Sigmoid colon (tissue), 4 donors: ENCODE measurements at regions not wholly inside any gene's neighbourhood (a gene's known extent, or its start where the extent isn't known, plus 50 kb on each side); places are given as distances from the start of the nearest gene placed in this dataset.

ENCODE experiments used
- CTCF ChIP-seq, 4 experiments: fragments of 450-650 bp in 3 of 4; fragments of 200-600 bp in 1 of 4; IDR thresholded peaks; one replicate each; pipeline ENCODE4 v1.5.1; 2016 to 2019; ENCODE audit warnings: antibody characterized with exemption in 4 of 4, mild to moderate bottlenecking in 3 of 4, moderate library complexity in 2 of 4
- EP300 ChIP-seq, 4 donors: sonication (generic); formaldehyde crosslinking; IDR thresholded peaks; one replicate each; pipeline ENCODE4 v1.6.1; 2017; ENCODE audit warnings: antibody characterized with exemption in 4 of 4
- POLR2A ChIP-seq, 2 donors: fragments of 450-650 bp; IDR thresholded peaks; one replicate each; pipeline ENCODE4 v1.6.1; 2016; ENCODE audit warnings: antibody characterized with exemption in 2 of 2, mild to moderate bottlenecking in 2 of 2, moderate library complexity in 2 of 2
- POLR2AphosphoS5 ChIP-seq, 4 donors: sonication (generic); formaldehyde crosslinking; IDR thresholded peaks; one replicate each; pipeline ENCODE4 v1.6.1; 2017; ENCODE audit warnings: antibody characterized with exemption in 4 of 4

- TF ChIP-seq POLR2A (IDR thresholded peaks at IDR 0.05) = no peak
- no peak for TF ChIP-seq CTCF (IDR thresholded peaks at IDR 0.05)
- TF ChIP-seq POLR2AphosphoS5 (IDR thresholded peaks at IDR 0.05) = no peak
- no peak for TF ChIP-seq EP300 (IDR thresholded peaks at IDR 0.05)
Observed at GRCh38 chr4:27210956-27211355, 350.3 kb downstream of the STIM2 start.
